ENCODE measurements at regions not wholly inside any gene's neighbourhood (a gene's known extent, or its start where the extent isn't known, plus 50 kb on each side); places are given as distances from the start of the nearest gene placed in this dataset.

- TF ChIP-seq CTCF (conservative IDR thresholded peaks at IDR 0.05) (no peak), ZFX (IDR thresholded peaks at IDR 0.05) (no peak)
Measured at GRCh38 chr14:101294136-101294535, 267.2 kb upstream of the DIO3 start.
